WERI-Rb-1 (cell line): ENCODE measurements at regions not wholly inside any gene's neighbourhood (a gene's known extent, or its start where the extent isn't known, plus 50 kb on each side); places are given as distances from the start of the nearest gene placed in this dataset.

Experiments
- DNase-seq: peaks from one replicate; pipeline ENCODE4 v3.0.0-alpha.2; 2020
- H3K27ac ChIP-seq: fragments of 250-450 bp; sonication (Bioruptor Pico); 2 replicates; pipeline ENCODE4 v1.5.1; 2020; ENCODE audit warnings: mild to moderate bottlenecking, moderate library complexity
- H3K27me3 ChIP-seq: fragments of 250-450 bp; sonication (Bioruptor Pico); 2 replicates; pipeline ENCODE4 v1.5.1; 2021; ENCODE audit warnings: mild to moderate bottlenecking, low read depth, moderate library complexity; ENCODE audit not compliant: insufficient read depth, severe bottlenecking
- H3K36me3 ChIP-seq: fragments of 250-450 bp; sonication (Bioruptor Pico); 2 replicates; pipeline ENCODE4 v1.5.1; 2020; ENCODE audit warnings: mild to moderate bottlenecking, moderate library complexity
- H3K4me3 ChIP-seq: 2 replicates; pipeline ENCODE4 v1.5.1; 2011; ENCODE audit warnings: low read depth, mild to moderate bottlenecking, control low read depth, low read length
- H3K9me3 ChIP-seq: fragments of 250-450 bp; sonication (Bioruptor Pico); 2 replicates; pipeline ENCODE4 v1.5.1; 2021; ENCODE audit warnings: mild to moderate bottlenecking, moderate library complexity; ENCODE audit not compliant: severe bottlenecking
- CTCF ChIP-seq: IDR thresholded peaks from 2 replicates; pipeline ENCODE4 v1.5.1; 2011; ENCODE audit warnings: low read depth, mild to moderate bottlenecking, control low read depth, inconsistent platforms, low read length

GRCh38 chr2:172270278-172271079 is 156.9 kb upstream of the ITGA6 start:
- Histone ChIP-seq H3K27ac (peak overlapping the region; percentile 50), H3K9me3 (peaks cover 3% of the 10 kb centered on the region), H3K27me3 (no peaks in the 10 kb centered on the region), H3K36me3 (no peaks in the 10 kb centered on the region), H3K4me3 (no peak overlapping the region)
- no peak for TF ChIP-seq CTCF
- DNase-seq: peak; percentile 55

- Histone ChIP-seq H3K4me3 (no peak overlapping the region), H3K27me3 (no peaks in the 10 kb centered on the region), H3K27ac (no peak overlapping the region), H3K36me3 (no peaks in the 10 kb centered on the region), H3K9me3 (peaks cover 3% of the 10 kb centered on the region)
- no peak for DNase-seq
- no peak for TF ChIP-seq CTCF
These were observed 153.3 kb upstream of the ITGA6 start for GRCh38 chr2:172273910-172274571.

GRCh38 chr2:172275239-172275638 is 152.1 kb upstream of the ITGA6 start:
- no peak overlapping the region for H3K4me3 ChIP-seq
- DNase-seq: no peak
- H3K27me3 ChIP-seq: no peaks in the 10 kb centered on the region
- H3K27ac ChIP-seq: no peak overlapping the region
- TF ChIP-seq CTCF: no peak
- no peaks in the 10 kb centered on the region for H3K36me3 ChIP-seq
- H3K9me3 ChIP-seq: no peaks in the 10 kb centered on the region

GRCh38 chr2:172276961-172277360 is 150.4 kb upstream of the ITGA6 start:
- H3K27ac ChIP-seq: no peak overlapping the region
- TF ChIP-seq CTCF: no peak
- DNase-seq: no peak
- no peaks in the 10 kb centered on the region for H3K9me3 ChIP-seq
- no peaks in the 10 kb centered on the region for H3K36me3 ChIP-seq
- no peaks in the 10 kb centered on the region for H3K27me3 ChIP-seq
- no peak overlapping the region for H3K4me3 ChIP-seq

- DNase-seq: no peak
- Histone ChIP-seq H3K27ac (no peak overlapping the region), H3K4me3 (no peak overlapping the region), H3K36me3 (no peaks in the 10 kb centered on the region), H3K27me3 (no peaks in the 10 kb centered on the region), H3K9me3 (no peaks in the 10 kb centered on the region)
- no peak for TF ChIP-seq CTCF
These were observed 148.7 kb upstream of the ITGA6 start for GRCh38 chr2:172278667-172279066.
